Glutamatergic neuron (in vitro differentiated cells): ENCODE measurements at regions not wholly inside any gene's neighbourhood (a gene's known extent, or its start where the extent isn't known, plus 50 kb on each side); places are given as distances from the start of the nearest gene placed in this dataset.

Experiments used
- DNase-seq: peaks from one replicate; pipeline ENCODE4 v3.0.0; 2022
- H3K27ac Mint-ChIP-seq: one replicate; pipeline ENCODE4 v1.8.0; 2020; ENCODE audit warnings: mild to moderate bottlenecking, mixed read lengths, inconsistent platforms; ENCODE audit not compliant: unreplicated experiment
- H3K27me3 Mint-ChIP-seq: one replicate; pipeline ENCODE4 v1.8.0; 2020; ENCODE audit warnings: mild to moderate bottlenecking, moderate library complexity, mixed read lengths, inconsistent platforms; ENCODE audit not compliant: unreplicated experiment
- H3K36me3 Mint-ChIP-seq: one replicate; pipeline ENCODE4 v1.8.0; 2020; ENCODE audit warnings: mild to moderate bottlenecking, mixed read lengths, inconsistent platforms; ENCODE audit not compliant: unreplicated experiment
- H3K4me1 Mint-ChIP-seq: one replicate; pipeline ENCODE4 v1.8.0; 2020; ENCODE audit warnings: mild to moderate bottlenecking, low read depth, mixed read lengths, inconsistent platforms; ENCODE audit not compliant: unreplicated experiment
- H3K4me3 Mint-ChIP-seq: one replicate; pipeline ENCODE4 v1.8.0; 2020; ENCODE audit warnings: mild to moderate bottlenecking, mixed read lengths, inconsistent platforms; ENCODE audit not compliant: unreplicated experiment
- H3K9me3 Mint-ChIP-seq: one replicate; pipeline ENCODE4 v1.8.0; 2020; ENCODE audit warnings: mild to moderate bottlenecking, moderate library complexity, mixed read lengths, inconsistent platforms; ENCODE audit not compliant: unreplicated experiment
- TF ChIP-seq, protein P1 (sequence below): fragments of 200-600 bp; sonication (generic); IDR thresholded peaks from one replicate; pipeline ENCODE4 v1.5.0; 2021; ENCODE audit not compliant: partially characterized antibody, unreplicated experiment

DNA sequence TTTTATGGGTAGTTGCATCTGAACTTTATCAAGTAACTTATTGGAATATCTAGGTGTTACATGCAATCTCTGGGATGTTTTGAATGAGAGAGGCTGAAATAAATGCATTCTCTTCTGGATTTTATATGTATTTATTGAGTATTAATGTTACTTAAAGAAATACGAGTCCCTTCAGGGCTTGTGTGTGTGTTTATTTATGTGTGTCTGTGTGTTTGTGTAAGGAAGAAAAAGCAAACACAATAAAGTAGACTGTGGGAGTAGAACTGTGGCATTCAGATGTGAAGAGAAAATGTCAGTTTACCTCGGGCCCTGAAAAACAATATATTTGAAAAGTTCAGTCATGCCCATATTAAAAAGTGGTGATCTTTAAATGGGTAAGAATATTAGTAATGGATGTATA, 250.5 kb downstream of the RPL10L start:
- Mint-ChIP-seq H3K27me3 (no peaks in the 10 kb centered on the region), H3K4me3 (no peak overlapping the region), H3K4me1 (peaks cover 5% of the 10 kb centered on the region), H3K36me3 (no peaks in the 10 kb centered on the region), H3K9me3 (no peaks in the 10 kb centered on the region), H3K27ac (no peak overlapping the region)
- TF ChIP-seq, protein P1, sequence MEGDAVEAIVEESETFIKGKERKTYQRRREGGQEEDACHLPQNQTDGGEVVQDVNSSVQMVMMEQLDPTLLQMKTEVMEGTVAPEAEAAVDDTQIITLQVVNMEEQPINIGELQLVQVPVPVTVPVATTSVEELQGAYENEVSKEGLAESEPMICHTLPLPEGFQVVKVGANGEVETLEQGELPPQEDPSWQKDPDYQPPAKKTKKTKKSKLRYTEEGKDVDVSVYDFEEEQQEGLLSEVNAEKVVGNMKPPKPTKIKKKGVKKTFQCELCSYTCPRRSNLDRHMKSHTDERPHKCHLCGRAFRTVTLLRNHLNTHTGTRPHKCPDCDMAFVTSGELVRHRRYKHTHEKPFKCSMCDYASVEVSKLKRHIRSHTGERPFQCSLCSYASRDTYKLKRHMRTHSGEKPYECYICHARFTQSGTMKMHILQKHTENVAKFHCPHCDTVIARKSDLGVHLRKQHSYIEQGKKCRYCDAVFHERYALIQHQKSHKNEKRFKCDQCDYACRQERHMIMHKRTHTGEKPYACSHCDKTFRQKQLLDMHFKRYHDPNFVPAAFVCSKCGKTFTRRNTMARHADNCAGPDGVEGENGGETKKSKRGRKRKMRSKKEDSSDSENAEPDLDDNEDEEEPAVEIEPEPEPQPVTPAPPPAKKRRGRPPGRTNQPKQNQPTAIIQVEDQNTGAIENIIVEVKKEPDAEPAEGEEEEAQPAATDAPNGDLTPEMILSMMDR = no peak
- DNase-seq = no peak

DNA sequence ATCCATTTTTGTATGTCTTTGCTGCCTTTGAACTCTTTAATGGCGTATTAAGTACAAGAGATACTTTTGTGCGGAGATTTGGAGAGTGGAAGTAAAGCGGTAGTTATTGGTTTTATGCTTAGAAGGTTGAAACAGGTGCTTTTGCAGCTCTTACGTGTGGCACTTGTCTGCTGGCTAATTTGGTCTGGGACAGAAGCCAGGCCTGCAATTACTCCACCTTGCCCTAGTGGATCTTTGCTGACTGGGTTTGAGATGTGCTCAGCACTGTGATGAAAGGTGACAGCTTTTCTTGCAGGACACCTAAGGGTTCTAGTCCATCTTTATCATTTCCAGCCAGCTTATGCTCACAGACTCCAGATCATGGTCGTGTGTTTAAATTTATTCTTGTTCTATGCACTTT, 252.5 kb downstream of the RPL10L start:
- no peak overlapping the region for H3K27ac Mint-ChIP-seq
- no peaks in the 10 kb centered on the region for H3K36me3 Mint-ChIP-seq
- no peaks in the 10 kb centered on the region for H3K9me3 Mint-ChIP-seq
- no peaks in the 10 kb centered on the region for H3K4me1 Mint-ChIP-seq
- H3K27me3 Mint-ChIP-seq = no peaks in the 10 kb centered on the region
- no peak for DNase-seq
- TF ChIP-seq, protein P1 = no peak
- no peak overlapping the region for H3K4me3 Mint-ChIP-seq

DNA sequence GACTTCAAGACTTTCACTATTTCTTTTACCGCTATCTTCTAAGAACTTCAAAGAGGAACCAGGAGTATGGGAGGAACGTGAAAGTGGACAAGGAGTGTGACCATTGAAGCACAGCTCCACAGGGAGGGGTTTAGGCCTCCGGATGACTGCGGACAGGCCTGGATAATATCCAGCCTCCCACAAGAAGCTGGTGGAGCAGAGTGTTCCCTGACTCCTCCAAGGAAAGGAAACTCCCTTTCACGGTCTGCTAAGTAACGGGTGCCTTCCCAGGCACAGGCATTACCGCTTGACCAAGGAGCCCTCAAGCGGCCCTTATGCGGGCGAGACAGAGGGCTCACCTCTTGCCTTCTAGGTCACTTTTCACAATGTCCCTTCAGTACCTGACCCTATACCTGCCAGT, 267.0 kb downstream of the RPL10L start:
- H3K27me3 Mint-ChIP-seq = no peaks in the 10 kb centered on the region
- H3K4me3 Mint-ChIP-seq = no peak overlapping the region
- TF ChIP-seq, protein P1 = no peak
- DNase-seq = no peak
- H3K36me3 Mint-ChIP-seq = no peaks in the 10 kb centered on the region
- H3K9me3 Mint-ChIP-seq = peaks cover 2% of the 10 kb centered on the region
- no peaks in the 10 kb centered on the region for H3K4me1 Mint-ChIP-seq
- H3K27ac Mint-ChIP-seq = no peak overlapping the region

DNA sequence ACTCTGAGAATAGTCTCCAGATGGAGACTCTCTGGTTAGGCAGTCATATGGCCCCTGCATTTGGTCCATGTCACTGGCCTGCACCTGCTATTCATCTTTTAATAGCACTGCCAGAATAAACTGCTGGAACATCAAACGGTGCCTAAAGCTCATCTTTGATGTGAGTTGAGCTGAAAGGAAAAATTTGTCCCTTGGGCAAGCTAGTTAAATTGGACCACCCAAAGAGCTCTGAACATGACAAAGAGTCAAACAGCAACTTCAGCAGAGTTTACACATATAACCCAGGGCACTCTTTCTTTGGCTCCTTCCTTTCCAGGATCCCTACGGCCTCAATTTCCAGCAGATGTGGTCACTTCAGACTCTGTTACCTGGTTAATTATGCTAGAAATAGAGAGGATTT, 269.9 kb downstream of the RPL10L start:
- Mint-ChIP-seq H3K9me3 (peaks cover 2% of the 10 kb centered on the region), H3K27ac (no peak overlapping the region), H3K36me3 (no peaks in the 10 kb centered on the region), H3K4me3 (no peak overlapping the region), H3K4me1 (no peaks in the 10 kb centered on the region), H3K27me3 (no peaks in the 10 kb centered on the region)
- TF ChIP-seq, protein P1 = no peak
- no peak for DNase-seq

DNA sequence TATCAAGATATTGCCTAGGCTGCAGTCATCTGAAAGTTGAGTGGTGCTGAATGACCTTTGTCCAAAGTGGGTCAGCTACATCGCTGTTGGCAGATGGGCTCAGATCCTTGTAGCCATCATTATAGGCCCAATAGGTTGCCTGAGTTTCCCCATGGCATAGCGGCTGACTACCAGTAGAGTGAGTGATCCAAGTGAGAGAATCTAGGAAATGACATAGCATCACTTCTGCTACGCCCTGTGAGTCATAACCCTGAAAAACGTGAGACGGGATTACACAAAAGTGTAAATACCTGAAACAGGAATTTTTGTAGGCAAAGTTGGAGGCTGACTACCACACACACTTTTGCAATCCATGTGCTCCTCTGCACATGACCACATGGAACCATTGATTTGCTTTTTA, 273.3 kb downstream of the RPL10L start:
- no peaks in the 10 kb centered on the region for H3K27me3 Mint-ChIP-seq

More for the DNA sequence above, 273.3 kb downstream of the RPL10L start:
- Mint-ChIP-seq H3K4me1 (no peaks in the 10 kb centered on the region), H3K27ac (no peak overlapping the region), H3K9me3 (no peaks in the 10 kb centered on the region), H3K36me3 (no peaks in the 10 kb centered on the region), H3K4me3 (no peak overlapping the region)
- no peak for DNase-seq
- TF ChIP-seq, protein P1 = no peak
